ENCODE measurements at regions not wholly inside any gene's neighbourhood (a gene's known extent, or its start where the extent isn't known, plus 50 kb on each side); places are given as distances from the start of the nearest gene placed in this dataset.

GRCh38 chr1:171429137-171429536 lies 56.2 kb upstream of the PRRC2C start:
- Histone ChIP-seq H3K4me1 (ENCODE audit: low read length) (no peaks in the 10 kb centered on the region), H3K27ac (ENCODE audit: low read length) (no peak overlapping the region), H4K20me1 (ENCODE audit: insufficient read depth, low read length) (no peaks in the 10 kb centered on the region), H3K9me3 (replicated peaks; ENCODE audit: insufficient read depth, low read length) (no peaks in the 10 kb centered on the region), H3K79me2 (ENCODE audit: low read length) (no peaks in the 10 kb centered on the region), H3K4me3 (ENCODE audit: low read length) (no peak overlapping the region), H2AFZ (ENCODE audit: low read length) (no peak overlapping the region), H3K27me3 (replicated peaks; ENCODE audit: insufficient read depth, low read length) (no peaks in the 10 kb centered on the region), H3K9me2 (replicated peaks; ENCODE audit: insufficient read depth, low read length) (no peaks in the 10 kb centered on the region), H3K36me3 (replicated peaks; ENCODE audit: insufficient read depth, low read length) (no peaks in the 10 kb centered on the region), H3F3A (ENCODE audit: insufficient read depth, low read length) (no peaks in the 10 kb centered on the region), H3K4me2 (ENCODE audit: low read depth, low read length) (no peak overlapping the region), H3K9ac (ENCODE audit: low read length) (no peak overlapping the region)
- DNase-seq: no peak
- TF ChIP-seq EZH2phosphoT487 (IDR thresholded peaks at IDR 0.05; ENCODE audit: low read length): no peak
- TF ChIP-seq EZH2 (optimal IDR thresholded peaks at IDR 0.05; ENCODE audit: low read depth, low read length): no peak
- no peak for TF ChIP-seq CTCF (IDR thresholded peaks at IDR 0.05; ENCODE audit: low read length)

GRCh38 chr1:171431994-171432393 lies 53.3 kb upstream of the PRRC2C start:
- no peaks in the 10 kb centered on the region for H3K79me2 ChIP-seq (ENCODE audit: low read length)
- H3K36me3 ChIP-seq (replicated peaks; ENCODE audit: insufficient read depth, low read length): no peaks in the 10 kb centered on the region
- H3F3A ChIP-seq (ENCODE audit: insufficient read depth, low read length): no peaks in the 10 kb centered on the region
- no peaks in the 10 kb centered on the region for H3K9me2 ChIP-seq (replicated peaks; ENCODE audit: insufficient read depth, low read length)
- no peak overlapping the region for H2AFZ ChIP-seq (ENCODE audit: low read length)
- no peaks in the 10 kb centered on the region for H3K4me1 ChIP-seq (ENCODE audit: low read length)
- H3K4me2 ChIP-seq (ENCODE audit: low read depth, low read length): no peak overlapping the region
- H3K27me3 ChIP-seq (replicated peaks; ENCODE audit: insufficient read depth, low read length): no peaks in the 10 kb centered on the region
- TF ChIP-seq CTCF (IDR thresholded peaks at IDR 0.05; ENCODE audit: low read length): no peak
- no peak for TF ChIP-seq EZH2 (optimal IDR thresholded peaks at IDR 0.05; ENCODE audit: low read depth, low read length)
- no peak for TF ChIP-seq EZH2phosphoT487 (IDR thresholded peaks at IDR 0.05; ENCODE audit: low read length)
- DNase-seq: no peak
- no peak overlapping the region for H3K27ac ChIP-seq (ENCODE audit: low read length)
- no peaks in the 10 kb centered on the region for H4K20me1 ChIP-seq (ENCODE audit: insufficient read depth, low read length)
- no peak overlapping the region for H3K9ac ChIP-seq (ENCODE audit: low read length)
- no peak overlapping the region for H3K4me3 ChIP-seq (ENCODE audit: low read length)
- no peaks in the 10 kb centered on the region for H3K9me3 ChIP-seq (replicated peaks; ENCODE audit: insufficient read depth, low read length)

GRCh38 chr1:171432473-171432872 lies 52.9 kb upstream of the PRRC2C start:
- Histone ChIP-seq H3K9ac (ENCODE audit: low read length) (no peak overlapping the region), H3K36me3 (replicated peaks; ENCODE audit: insufficient read depth, low read length) (no peaks in the 10 kb centered on the region), H3K4me3 (ENCODE audit: low read length) (no peak overlapping the region), H3K4me2 (ENCODE audit: low read depth, low read length) (no peak overlapping the region), H3K27me3 (replicated peaks; ENCODE audit: insufficient read depth, low read length) (no peaks in the 10 kb centered on the region), H3K79me2 (ENCODE audit: low read length) (no peaks in the 10 kb centered on the region), H3K9me2 (replicated peaks; ENCODE audit: insufficient read depth, low read length) (no peaks in the 10 kb centered on the region), H2AFZ (ENCODE audit: low read length) (no peak overlapping the region), H3F3A (ENCODE audit: insufficient read depth, low read length) (no peaks in the 10 kb centered on the region), H4K20me1 (ENCODE audit: insufficient read depth, low read length) (no peaks in the 10 kb centered on the region), H3K27ac (ENCODE audit: low read length) (no peak overlapping the region), H3K4me1 (ENCODE audit: low read length) (no peaks in the 10 kb centered on the region), H3K9me3 (replicated peaks; ENCODE audit: insufficient read depth, low read length) (no peaks in the 10 kb centered on the region)
- DNase-seq: no peak
- TF ChIP-seq EZH2 (optimal IDR thresholded peaks at IDR 0.05; ENCODE audit: low read depth, low read length) (no peak), EZH2phosphoT487 (IDR thresholded peaks at IDR 0.05; ENCODE audit: low read length) (no peak), CTCF (IDR thresholded peaks at IDR 0.05; ENCODE audit: low read length) (no peak)

Measured in MM.1S (cell line).